ENCODE measurements at regions not wholly inside any gene's neighbourhood (a gene's known extent, or its start where the extent isn't known, plus 50 kb on each side); places are given as distances from the start of the nearest gene placed in this dataset.

GRCh38 chr18:24840051-24840450 is 379.6 kb downstream of the HRH4 start:
- intact Hi-C loops (cut with DNase I) = no loop called here
- DNase-seq (ENCODE audit: low spot score) = no peak

GRCh38 chr18:24840640-24841039 is 380.2 kb downstream of the HRH4 start:
- no peak for DNase-seq (ENCODE audit: low spot score)
- intact Hi-C loops (cut with DNase I) = no loop called here

GRCh38 chr18:24841536-24841935 is 381.1 kb downstream of the HRH4 start:
- intact Hi-C loops (cut with DNase I) = no loop called here
- no peak for DNase-seq (ENCODE audit: low spot score)

GRCh38 chr18:24843123-24843522 is 382.7 kb downstream of the HRH4 start:
- DNase-seq (ENCODE audit: low spot score) = no peak
- intact Hi-C loops (cut with DNase I) = no loop called here

GRCh38 chr18:24846138-24846537 is 385.7 kb downstream of the HRH4 start:
- intact Hi-C loops (cut with DNase I) = no loop called here
- no peak for DNase-seq (ENCODE audit: low spot score)

- intact Hi-C loops (cut with DNase I) = no loop called here
- no peak for DNase-seq (ENCODE audit: low spot score)
Observed at GRCh38 chr18:24850532-24850931, 390.1 kb downstream of the HRH4 start.

- no peak for DNase-seq (ENCODE audit: low spot score)
- intact Hi-C loops (cut with DNase I) = no loop called here
Observed at GRCh38 chr18:24853076-24853475, 392.6 kb downstream of the HRH4 start.

- no peak for DNase-seq (ENCODE audit: low spot score)
- intact Hi-C loops (cut with DNase I) = no loop called here
Observed at GRCh38 chr18:24860978-24861680, 400.7 kb downstream of the HRH4 start.

GRCh38 chr18:24862201-24862816 is 401.9 kb downstream of the HRH4 start:
- intact Hi-C loops (cut with DNase I) = no loop called here
- DNase-seq (ENCODE audit: low spot score) = no peak

- intact Hi-C loops (cut with DNase I) = no loop called here
- no peak for DNase-seq (ENCODE audit: low spot score)
Observed at GRCh38 chr18:24868311-24868710, 407.9 kb downstream of the HRH4 start.

GRCh38 chr18:24868760-24869237 is 408.4 kb downstream of the HRH4 start:
- intact Hi-C loops (cut with DNase I) = no loop called here
- no peak for DNase-seq (ENCODE audit: low spot score)

- intact Hi-C loops (cut with DNase I) = no loop called here
- DNase-seq (ENCODE audit: low spot score) = no peak
Observed at GRCh38 chr18:24869285-24869684, 408.8 kb downstream of the HRH4 start.

GRCh38 chr18:24875286-24875685 is 414.8 kb downstream of the HRH4 start:
- intact Hi-C loops (cut with DNase I) = loop anchor here in 1 of 2 donors (10.0 kb wide), 1 partner anchor 1020 kb away; no protein-coding TSS in a partner anchor
- DNase-seq (ENCODE audit: low spot score) = no peak

- no peak for DNase-seq (ENCODE audit: low spot score)
- intact Hi-C loops (cut with DNase I) = loop anchor here in 1 of 2 donors (10.0 kb wide), 1 partner anchor 1019 kb away; no protein-coding TSS in a partner anchor
Observed at GRCh38 chr18:24875777-24876176, 415.3 kb downstream of the HRH4 start.

GRCh38 chr18:24876266-24876665 is 415.8 kb downstream of the HRH4 start:
- intact Hi-C loops (cut with DNase I) = loop anchor here in 1 of 2 donors (10.0 kb wide), 1 partner anchor 1019 kb away; no protein-coding TSS in a partner anchor
- no peak for DNase-seq (ENCODE audit: low spot score)

- DNase-seq (ENCODE audit: low spot score) = no peak
- intact Hi-C loops (cut with DNase I) = loop anchor here in 1 of 2 donors (10.0 kb wide), 1 partner anchor 1018 kb away; no protein-coding TSS in a partner anchor
Observed at GRCh38 chr18:24877066-24877465, 416.6 kb downstream of the HRH4 start.

GRCh38 chr18:24877546-24877945 is 417.1 kb downstream of the HRH4 start:
- no peak for DNase-seq (ENCODE audit: low spot score)
- intact Hi-C loops (cut with DNase I) = loop anchor here in 1 of 2 donors (10.0 kb wide), 1 partner anchor 1017 kb away; no protein-coding TSS in a partner anchor

- intact Hi-C loops (cut with DNase I) = loop anchor here in 1 of 2 donors (10.0 kb wide), 1 partner anchor 1017 kb away; no protein-coding TSS in a partner anchor
- DNase-seq (ENCODE audit: low spot score) = no peak
Observed at GRCh38 chr18:24878289-24878688, 417.9 kb downstream of the HRH4 start.

GRCh38 chr18:24885276-24885675 is 424.8 kb downstream of the HRH4 start:
- intact Hi-C loops (cut with DNase I) = no loop called here
- DNase-seq (ENCODE audit: low spot score) = no peak

- no peak for DNase-seq (ENCODE audit: low spot score)
- intact Hi-C loops (cut with DNase I) = no loop called here
Observed at GRCh38 chr18:24894880-24895279, 434.4 kb downstream of the HRH4 start.

GRCh38 chr18:24897461-24897860 is 437.0 kb downstream of the HRH4 start:
- intact Hi-C loops (cut with DNase I) = no loop called here

More at GRCh38 chr18:24897461-24897860, 437.0 kb downstream of the HRH4 start:
- no peak for DNase-seq (ENCODE audit: low spot score)

All from posterior vena cava (tissue), 2 donors.